GM19043 (cell line): ENCODE measurements at regions not wholly inside any gene's neighbourhood (a gene's known extent, or its start where the extent isn't known, plus 50 kb on each side); places are given as distances from the start of the nearest gene placed in this dataset.

ENCODE experiments used
- ATAC-seq: cut with Tn5 transposase; IDR thresholded peaks from one replicate; pipeline ENCODE4 v1.9.1; 2021; ENCODE audit warnings: low read depth; ENCODE audit not compliant: unreplicated experiment

- no peak for ATAC-seq
These were observed 99.5 kb upstream of the HABP2 start for GRCh38 chr10:113453351-113453750.

- no peak for ATAC-seq
These were observed 98.4 kb upstream of the HABP2 start for GRCh38 chr10:113454341-113455061.

- ATAC-seq, result no peak
These were observed 96.9 kb upstream of the HABP2 start for GRCh38 chr10:113455947-113456346.

DNA sequence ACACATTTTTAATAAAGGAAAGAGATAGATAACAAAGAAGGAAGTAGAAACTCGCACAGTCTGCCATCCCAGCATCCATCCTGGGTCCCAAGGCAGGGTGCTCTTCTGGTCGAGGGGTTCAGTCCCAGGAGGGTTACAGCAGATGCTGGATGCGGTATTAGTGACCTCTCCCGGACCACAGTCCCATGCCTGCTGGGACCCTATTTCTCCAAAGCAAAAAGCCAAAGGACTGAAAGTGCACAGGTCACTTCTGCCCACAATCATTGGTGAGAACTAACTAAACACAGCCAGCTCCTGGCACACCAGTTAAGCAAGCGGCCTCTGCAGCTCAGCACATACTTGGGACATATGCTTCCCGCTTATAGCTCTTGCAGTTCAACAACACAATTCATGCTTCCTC, 96.1 kb upstream of the HABP2 start:
- ATAC-seq, result no peak

- ATAC-seq, result no peak
These were observed 95.4 kb upstream of the HABP2 start for GRCh38 chr10:113457408-113457807.

DNA sequence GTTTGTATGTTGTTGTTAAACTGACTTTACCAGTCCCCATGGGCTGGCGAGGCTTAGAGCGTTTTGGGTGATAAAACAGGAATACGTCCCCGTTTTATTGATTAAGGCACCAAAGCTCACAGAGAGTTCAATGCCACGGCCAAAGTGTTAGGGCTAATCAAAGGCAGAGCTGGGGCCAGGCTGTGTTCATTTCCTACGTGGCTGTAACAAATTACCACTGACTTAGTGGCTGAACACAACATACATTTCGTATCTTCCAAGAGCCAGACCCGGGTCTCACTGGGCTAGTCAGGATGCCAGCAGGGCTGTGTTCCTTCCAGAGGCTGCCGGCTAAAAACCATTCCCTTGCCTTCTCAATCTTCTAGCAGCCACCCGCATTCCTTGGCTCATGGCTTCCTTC, 94.4 kb upstream of the HABP2 start:
- no peak for ATAC-seq

- ATAC-seq, result no peak
These were observed 93.9 kb upstream of the HABP2 start for GRCh38 chr10:113458944-113459343.

GRCh38 chr10:113459626-113460280, 93.1 kb upstream of the HABP2 start:
- no peak for ATAC-seq

GRCh38 chr10:113463083-113463482, 89.8 kb upstream of the HABP2 start:
- ATAC-seq, result no peak

DNA sequence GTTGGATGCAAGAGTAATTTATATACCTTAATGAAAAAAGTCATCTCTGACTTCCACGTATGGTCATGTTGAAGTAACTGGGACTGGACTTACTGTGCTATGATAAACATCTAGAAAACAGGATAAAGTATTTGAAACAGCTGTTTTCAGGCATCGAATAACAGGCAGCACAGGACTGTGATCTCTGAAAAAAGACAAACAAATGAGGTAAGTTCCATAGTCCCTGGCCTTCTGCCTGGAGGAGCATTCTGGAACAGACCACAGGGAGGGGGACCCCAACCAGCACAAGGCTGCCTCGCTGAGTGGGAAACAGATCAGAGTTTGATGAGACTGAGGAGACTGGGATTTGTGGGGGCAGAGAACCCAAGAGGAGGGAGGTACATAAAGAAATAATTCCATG, 89.1 kb upstream of the HABP2 start:
- no peak for ATAC-seq

DNA sequence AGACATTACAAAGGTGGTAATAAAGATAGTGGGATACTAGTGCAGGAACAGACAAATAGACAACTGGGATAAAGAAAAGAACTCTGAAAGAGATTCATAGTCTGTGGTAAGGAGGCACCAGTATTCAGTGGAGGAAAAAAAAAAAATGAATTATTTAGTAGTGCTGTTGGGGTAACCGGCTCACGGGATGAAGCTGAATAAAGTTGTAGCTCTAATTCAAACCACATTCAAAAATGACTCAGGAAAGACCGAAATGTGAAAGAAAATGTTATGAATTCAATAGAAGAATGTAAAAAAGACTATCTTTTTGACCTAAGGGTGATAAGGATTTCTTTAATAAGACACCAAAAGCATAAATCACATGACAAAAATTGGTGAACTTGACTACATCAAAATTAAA, 83.1 kb upstream of the HABP2 start:
- ATAC-seq, result no peak

- no peak for ATAC-seq
These were observed 82.2 kb upstream of the HABP2 start for GRCh38 chr10:113470372-113471240.

DNA sequence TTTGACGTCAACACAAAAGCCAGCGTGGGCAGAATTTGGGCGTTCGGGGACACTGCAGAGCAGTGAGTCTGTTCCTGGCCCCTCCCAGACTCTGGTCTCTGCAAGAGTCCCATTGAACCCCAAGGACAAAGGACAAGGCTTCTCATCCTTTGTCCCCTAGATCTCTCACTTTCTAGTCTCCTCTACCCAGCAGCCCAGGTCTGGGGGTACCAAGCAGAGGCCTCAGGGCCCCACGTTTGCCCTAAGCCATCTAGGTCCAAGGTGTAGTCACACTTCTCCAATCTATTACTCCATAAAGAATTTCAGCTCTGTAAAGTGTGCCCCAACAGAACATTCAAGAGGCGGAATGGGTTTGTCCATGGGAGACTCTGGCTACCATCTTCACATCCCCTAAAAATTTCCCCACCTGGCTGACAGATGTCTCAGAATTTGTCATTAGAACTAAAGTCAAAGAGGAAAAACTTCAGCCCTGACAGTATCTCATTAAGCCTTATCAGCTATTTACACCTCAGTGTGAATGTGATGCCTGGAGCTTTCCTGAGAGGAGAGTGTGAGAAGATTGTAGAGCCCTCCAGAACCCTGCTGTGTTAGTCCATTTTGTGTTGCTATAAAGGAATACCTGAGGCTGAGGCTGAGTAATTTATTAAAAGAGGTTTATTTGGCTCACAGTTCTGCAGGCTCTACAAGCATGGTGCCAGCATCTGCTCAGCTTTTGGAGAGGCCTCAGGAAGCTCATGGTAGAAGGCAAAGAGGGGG, 81.4 kb upstream of the HABP2 start:
- no peak for ATAC-seq

- no peak for ATAC-seq
These were observed 79.8 kb upstream of the HABP2 start for GRCh38 chr10:113473011-113473410.

- ATAC-seq, result no peak
These were observed 79.0 kb upstream of the HABP2 start for GRCh38 chr10:113473851-113474250.

DNA sequence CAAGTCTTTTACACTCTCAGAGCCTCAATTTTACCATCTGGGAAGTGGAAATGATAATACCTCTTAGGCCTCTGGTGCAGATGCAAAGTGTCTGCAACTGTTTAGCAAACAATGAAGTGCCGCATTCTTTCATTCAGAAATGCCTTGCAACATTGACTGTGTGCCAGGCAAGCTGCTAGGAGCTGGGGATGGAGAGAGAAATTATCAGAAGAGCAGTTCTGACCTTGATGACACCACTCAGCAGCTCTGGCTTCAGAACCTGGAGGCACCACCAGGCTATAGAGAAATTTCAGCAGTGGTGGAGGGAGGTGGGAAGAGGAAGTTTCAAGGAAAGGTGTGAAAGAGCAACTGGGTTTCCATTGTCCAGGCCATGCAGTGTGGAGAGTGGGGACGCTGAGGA, 78.1 kb upstream of the HABP2 start:
- no peak for ATAC-seq

- ATAC-seq, result no peak
These were observed 77.5 kb upstream of the HABP2 start for GRCh38 chr10:113475381-113475807.

GRCh38 chr10:113476191-113476590, 76.7 kb upstream of the HABP2 start:
- ATAC-seq, result no peak

DNA sequence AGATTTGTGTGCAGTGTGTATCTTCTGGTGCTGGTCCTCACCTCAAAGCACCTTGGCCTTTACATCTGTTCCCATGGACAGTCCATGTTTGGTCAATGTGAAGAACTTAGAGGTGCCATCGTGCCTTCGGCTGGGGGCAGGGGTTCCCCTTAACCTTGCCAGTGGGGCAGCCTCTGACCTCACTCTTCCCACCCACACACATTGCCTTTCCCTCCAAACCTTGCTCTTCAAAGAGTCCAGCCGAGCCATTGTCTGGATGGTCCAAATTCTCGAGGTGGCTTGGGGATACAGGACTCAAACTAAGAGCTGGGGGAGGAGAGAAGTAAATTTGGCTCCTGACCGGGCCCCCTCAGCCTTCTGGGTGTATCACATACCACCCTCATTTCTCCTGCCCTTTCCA, 76.2 kb upstream of the HABP2 start:
- ATAC-seq, result no peak

DNA sequence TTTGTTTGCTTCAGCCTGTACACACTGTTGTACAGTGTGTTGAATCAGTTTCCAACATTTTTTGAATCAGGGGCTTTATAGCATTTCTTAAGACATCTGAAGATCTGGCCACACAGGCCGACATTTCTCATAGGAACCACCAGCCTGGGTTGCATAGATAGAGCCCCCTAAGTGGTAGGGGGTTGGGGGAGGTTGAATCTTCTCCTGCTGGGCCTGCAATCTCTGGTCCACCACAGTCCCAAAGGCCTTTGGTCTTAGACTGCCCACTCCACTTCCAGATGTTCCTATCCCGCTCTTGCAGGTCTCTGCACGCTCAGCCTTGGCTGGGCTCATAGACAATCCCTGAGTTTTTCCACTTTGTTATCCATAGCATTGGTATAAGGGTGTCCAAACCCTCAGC, 75.4 kb upstream of the HABP2 start:
- ATAC-seq, result no peak
